NCI-H510A (cell line): ENCODE measurements at regions not wholly inside any gene's neighbourhood (a gene's known extent, or its start where the extent isn't known, plus 50 kb on each side); places are given as distances from the start of the nearest gene placed in this dataset.
"Not testable (repeated sequence)": the region's sequence is repeated elsewhere in the genome, so short reads cannot be mapped to it uniquely, and the experiment has no call there.

Source experiments
- DNase-seq: peaks from one replicate; lab custom pipeline; 2025; lab: John Stamatoyannopoulos, UW

GRCh38 chrX:117487421-117487820 lies 629.2 kb downstream of the KLHL13 start:
- no peak for DNase-seq

- no peak for DNase-seq
These were observed 632.7 kb downstream of the KLHL13 start for GRCh38 chrX:117483950-117484349.

GRCh38 chrX:117458243-117458968 lies 658.2 kb downstream of the KLHL13 start:
- no peak for DNase-seq

GRCh38 chrX:117455787-117456186 lies 660.8 kb downstream of the KLHL13 start:
- no peak for DNase-seq

- DNase-seq: no peak
These were observed 687.1 kb downstream of the KLHL13 start for GRCh38 chrX:117429501-117429900.

- DNase-seq: no peak
These were observed 709.0 kb downstream of the KLHL13 start for GRCh38 chrX:117407449-117408150.

- no peak for DNase-seq
These were observed 715.8 kb downstream of the KLHL13 start for GRCh38 chrX:117400839-117401238.

GRCh38 chrX:117400005-117400404 lies 716.6 kb downstream of the KLHL13 start:
- no peak for DNase-seq

GRCh38 chrX:117397844-117398243 lies 718.8 kb downstream of the KLHL13 start:
- DNase-seq: no peak

GRCh38 chrX:117394506-117395070 lies 722.0 kb downstream of the KLHL13 start:
- not testable (repeated sequence) for DNase-seq

GRCh38 chrX:117392360-117392759 lies 724.2 kb downstream of the KLHL13 start:
- not testable (repeated sequence) for DNase-seq

GRCh38 chrX:117376460-117376859 lies 740.1 kb downstream of the KLHL13 start:
- DNase-seq: no peak

- no peak for DNase-seq
These were observed 781.4 kb downstream of the KLHL13 start for GRCh38 chrX:117335209-117335608.

- no peak for DNase-seq
These were observed 789.2 kb downstream of the KLHL13 start for GRCh38 chrX:117327373-117327772.

GRCh38 chrX:117325706-117326105 lies 790.9 kb downstream of the KLHL13 start:
- DNase-seq: no peak

GRCh38 chrX:117305168-117305766 lies 811.3 kb downstream of the KLHL13 start:
- DNase-seq: no peak

- no peak for DNase-seq
These were observed 815.5 kb downstream of the KLHL13 start for GRCh38 chrX:117301086-117301485.

- no peak for DNase-seq
These were observed 824.9 kb downstream of the KLHL13 start for GRCh38 chrX:117291760-117292159.

- DNase-seq: no peak
These were observed 812.2 kb upstream of the CT83 start for GRCh38 chrX:117274965-117275364.
